ENCODE measurements at regions not wholly inside any gene's neighbourhood (a gene's known extent, or its start where the extent isn't known, plus 50 kb on each side); places are given as distances from the start of the nearest gene placed in this dataset.
A peak's percentile ranks its signal among the peaks of the same experiment; 100 is the strongest.

DNA sequence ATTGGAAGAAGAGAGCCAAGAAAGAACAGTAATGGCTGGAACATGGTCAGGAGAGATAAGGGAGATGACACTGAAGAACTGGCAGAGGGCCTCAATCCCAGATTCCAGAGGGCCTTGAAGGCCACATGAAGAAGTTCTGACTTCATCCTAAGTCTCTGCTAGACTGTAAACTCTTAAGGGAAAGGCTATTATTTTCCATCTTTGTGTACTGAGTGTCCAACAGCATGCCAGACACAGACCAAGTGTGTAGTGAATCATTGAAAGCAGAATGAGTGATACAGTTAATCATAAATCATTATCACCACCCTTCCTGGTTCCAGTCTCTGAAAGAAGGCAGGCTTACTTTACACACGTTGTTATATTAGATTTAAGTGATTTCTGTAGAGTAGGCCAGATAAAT lies 185.3 kb upstream of the C11orf87 start:
- no peak for DNase-seq (ENCODE audit: low spot score)
- intact Hi-C loops (cut with DNase I) = no loop called here

DNA sequence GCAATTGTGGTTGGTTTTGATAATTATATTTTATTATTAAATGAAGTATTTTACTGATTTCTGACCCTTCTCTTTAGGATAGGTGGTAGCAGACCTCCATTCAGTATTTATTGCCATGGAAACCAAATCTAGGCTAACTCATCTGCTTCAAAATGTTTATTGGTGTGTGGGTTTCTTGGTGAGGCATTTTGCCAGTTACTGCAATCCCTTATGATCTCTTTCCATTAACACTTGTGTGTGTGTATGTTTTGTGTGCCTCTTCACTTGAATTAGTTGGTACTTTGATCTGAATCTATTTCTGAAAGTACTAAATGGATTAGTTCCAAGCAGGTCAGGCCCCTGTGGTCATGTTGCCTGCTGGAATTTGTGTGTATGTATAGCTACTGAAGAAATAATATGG lies 184.4 kb upstream of the C11orf87 start:
- DNase-seq (ENCODE audit: low spot score) = no peak
- intact Hi-C loops (cut with DNase I) = no loop called here

DNA sequence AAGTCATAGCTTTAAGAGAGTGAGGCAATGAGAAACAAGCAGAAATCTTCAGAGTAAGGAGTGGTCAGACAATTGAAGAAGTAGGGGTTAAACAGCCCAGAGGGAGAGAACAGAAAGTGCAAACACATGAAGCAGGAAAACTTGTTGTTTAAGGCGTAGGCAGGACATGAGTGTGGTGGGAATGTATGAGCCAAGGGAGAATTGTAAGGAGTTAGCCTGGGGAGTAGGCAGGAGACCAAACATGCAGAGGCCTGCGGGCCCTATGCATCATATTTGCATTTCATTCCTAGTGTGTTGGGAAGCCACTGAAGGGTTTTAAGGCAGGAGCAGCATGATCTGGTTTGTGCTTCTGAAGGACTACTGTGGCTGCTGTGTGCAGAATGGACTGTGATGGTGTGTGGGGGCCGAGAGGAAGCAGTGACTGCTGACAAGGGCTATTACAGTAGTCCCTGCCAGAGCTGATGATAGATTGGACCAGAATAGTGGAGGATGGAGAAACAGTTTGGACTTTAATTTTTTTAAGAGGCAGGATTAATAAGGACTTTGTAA lies 179.9 kb upstream of the C11orf87 start:
- intact Hi-C loops (cut with DNase I) = no loop called here
- DNase-seq (ENCODE audit: low spot score) = no peak

DNA sequence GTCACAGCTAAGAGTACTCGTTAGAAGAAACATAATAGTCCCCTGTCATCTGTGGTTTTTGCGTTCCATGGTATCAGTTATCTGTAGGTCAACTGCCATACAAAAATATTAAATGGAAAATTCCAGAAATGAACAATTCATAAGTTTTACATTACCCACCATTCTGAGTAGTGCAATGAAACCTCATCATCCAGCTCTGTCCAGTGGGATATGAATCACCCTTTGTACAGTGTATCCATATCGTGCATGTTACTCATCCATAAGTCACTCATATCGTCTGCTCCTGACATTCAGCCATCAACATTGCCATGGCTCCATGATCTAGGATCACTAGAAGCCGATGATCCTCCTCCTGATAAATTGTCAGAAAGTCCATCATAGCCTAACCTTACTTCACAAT lies 174.9 kb upstream of the C11orf87 start:
- intact Hi-C loops (cut with DNase I) = no loop called here
- no peak for DNase-seq (ENCODE audit: low spot score)

DNA sequence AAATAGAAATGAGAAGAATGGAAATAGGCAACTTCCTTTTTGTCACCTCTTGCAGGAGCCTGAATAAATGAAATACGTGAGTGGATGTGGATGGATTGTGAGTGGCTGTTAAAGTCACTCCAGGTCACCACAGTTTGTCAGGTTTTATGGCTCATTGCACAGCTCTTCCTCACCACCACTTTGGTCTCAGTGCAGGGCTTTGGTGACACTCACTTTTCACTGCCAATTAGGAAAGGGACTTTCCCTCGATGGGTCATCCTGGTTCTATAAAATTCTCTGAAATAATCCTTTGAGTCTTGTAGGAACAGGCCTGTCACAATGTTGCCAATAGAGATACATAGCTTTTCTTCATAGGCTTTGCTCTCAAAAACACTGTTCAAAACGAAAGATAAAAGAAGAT lies 172.4 kb upstream of the C11orf87 start:
- intact Hi-C loops (cut with DNase I) = no loop called here
- no peak for DNase-seq (ENCODE audit: low spot score)

DNA sequence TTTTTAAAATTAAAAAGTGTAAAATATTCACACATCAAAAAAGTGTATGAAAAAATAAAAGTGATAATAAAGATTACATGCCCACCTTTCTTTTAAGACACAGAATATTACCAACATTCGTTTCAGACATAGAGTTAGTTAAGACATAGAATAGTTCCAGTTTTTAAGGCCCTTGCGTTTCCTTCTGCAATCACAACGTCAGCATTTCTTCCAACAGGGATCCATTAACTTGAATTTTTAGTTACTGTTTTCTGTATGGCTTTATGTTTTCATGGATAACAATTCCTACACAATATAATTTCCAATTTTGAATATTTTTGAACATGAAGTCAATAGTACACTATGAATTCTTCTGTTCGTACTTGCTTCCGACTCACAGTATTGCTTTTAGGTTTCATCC lies 170.8 kb upstream of the C11orf87 start:
- DNase-seq (ENCODE audit: low spot score) = no peak
- intact Hi-C loops (cut with DNase I) = no loop called here

DNA sequence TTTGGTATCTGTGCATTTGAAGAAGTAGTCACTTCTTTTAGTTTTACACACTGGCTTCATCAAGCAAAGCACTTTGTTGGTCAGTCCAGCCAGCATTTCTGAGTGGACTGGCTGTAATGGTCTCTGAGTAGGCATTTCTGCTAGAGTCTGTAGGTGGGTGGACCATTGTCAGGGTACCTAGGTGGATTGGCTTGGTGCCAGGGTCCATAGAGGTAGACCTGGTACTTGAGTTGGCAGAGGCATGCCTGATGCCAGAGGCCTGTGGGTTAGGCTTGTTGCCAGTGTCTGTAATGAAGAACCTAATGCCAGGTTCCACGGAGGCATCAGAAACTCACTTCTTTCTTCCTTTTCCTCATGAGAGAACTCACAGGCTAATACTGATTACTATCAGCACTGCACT lies 157.9 kb upstream of the C11orf87 start:
- DNase-seq (ENCODE audit: low spot score) = peak; percentile 70
- intact Hi-C loops (cut with DNase I) = loop anchor here (10.0 kb wide), 1 partner anchor 581 kb away; no protein-coding TSS in a partner anchor

DNA sequence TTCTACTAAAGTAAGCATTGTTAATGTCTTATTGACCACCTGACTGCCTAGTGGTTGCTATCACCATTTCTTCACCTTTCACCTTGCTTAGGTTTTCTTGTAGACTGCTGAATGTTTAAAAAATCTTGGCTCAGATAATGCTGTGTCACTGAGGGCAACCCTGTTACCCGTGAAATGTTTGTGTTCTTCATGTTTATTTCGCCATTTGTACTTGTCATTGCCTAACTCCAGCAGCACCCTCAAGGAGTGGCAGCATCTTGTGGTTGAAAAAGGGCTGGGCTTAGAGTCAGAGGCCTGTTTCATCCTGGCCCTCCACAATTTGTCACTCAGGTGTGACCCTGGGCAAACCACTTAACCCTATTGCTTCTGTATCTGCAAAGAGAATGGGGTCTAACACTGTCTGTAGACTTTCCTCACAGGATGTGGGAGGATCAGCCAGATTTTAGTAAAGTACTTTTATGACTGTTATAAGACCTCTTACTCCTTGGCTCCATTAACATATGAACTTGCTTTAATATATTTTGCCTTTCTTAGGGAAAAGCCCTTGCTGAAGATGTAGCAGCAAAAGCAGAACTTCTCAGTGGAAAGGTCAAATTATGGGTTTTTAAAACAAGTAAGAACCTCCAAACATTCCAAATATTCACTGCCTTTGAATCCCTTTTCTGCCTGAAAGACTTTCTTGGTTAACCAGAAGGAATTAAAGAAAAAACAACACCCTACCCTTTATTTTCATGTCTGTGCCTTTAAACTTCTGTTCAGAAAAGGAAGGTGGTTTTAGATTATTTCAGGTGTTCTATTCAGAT lies 154.5 kb upstream of the C11orf87 start:
- intact Hi-C loops (cut with DNase I) = loop anchor here (10.0 kb wide), 1 partner anchor 577 kb away; no protein-coding TSS in a partner anchor
- no peak for DNase-seq (ENCODE audit: low spot score)

DNA sequence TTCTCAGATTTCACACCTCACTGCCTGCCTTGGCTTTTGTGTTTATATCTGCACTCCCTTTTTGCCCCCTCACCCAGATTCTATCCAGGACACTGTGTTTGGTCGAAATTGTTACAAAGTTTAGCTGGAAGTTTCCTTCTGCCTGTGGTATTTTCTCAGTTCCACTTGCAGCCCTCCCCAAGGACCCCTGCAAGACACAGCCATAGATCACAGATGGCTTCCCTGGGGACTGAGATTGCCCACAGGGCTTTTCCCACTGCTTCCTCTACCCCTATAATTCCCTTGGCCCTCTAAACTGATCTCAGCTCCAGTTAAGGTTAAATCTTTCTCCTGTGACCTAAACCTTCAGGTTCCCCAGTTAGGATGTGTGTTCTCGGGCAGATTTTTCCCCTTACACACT lies 146.1 kb upstream of the C11orf87 start:
- DNase-seq (ENCODE audit: low spot score) = no peak
- intact Hi-C loops (cut with DNase I) = no loop called here

DNA sequence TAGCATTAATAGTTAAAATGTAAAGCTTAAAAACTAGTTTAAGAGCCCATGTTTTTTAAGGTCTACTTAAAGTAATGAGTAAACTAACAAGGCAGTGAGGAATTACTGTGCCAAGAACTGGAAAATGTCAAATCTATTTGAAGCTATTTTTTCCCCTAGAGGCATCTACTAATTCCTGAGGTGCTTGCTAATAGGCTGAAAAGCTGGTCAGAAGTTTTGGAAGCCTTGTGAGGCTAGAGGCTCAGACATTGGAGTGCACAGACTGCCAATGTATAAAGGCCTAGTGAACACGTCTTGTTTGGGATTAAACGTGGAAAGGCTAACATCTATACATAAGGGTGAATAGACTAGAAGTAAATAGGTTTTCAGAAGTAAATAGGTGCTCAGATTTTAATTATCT lies 136.5 kb upstream of the C11orf87 start:
- intact Hi-C loops (cut with DNase I) = no loop called here
- DNase-seq (ENCODE audit: low spot score) = no peak

DNA sequence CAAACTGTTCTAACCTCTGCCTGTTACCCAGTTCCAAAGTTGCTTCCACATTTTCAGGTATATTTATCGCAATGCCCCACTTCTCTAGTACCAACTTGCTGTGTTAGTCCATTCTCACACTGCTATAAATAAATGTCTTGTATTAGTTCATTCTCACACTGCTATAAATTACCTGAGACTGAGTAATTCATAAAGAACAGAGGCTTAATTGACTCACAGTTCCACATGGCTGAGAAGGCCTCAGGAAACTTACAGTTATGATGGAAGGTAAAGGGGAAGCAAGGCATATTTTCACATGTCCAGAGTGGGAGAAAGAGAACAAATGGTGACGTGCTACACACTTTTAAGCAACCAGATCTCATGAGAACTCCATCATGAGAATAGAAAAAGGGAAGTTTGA lies 130.4 kb upstream of the C11orf87 start:
- DNase-seq (ENCODE audit: low spot score) = no peak
- intact Hi-C loops (cut with DNase I) = no loop called here

DNA sequence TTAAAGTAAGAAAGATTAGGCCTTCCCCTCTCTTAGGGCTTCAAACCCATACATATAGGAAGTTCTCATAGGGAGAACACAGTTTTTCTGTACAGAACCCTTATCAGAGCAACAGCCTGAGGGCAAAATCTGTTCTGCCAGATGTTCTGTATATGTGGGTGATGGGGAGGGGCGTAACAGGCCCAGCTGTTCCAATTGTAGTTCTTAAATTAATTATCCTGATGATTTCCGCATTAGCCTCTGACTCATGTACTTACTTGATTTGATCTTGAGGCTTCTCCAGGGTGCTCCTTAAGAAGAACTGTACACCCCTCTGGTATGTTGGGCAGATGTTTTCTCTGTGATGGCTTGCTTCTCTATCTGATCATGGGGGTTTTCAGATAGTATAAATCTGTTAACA lies 123.1 kb upstream of the C11orf87 start:
- no peak for DNase-seq (ENCODE audit: low spot score)
- intact Hi-C loops (cut with DNase I) = no loop called here

DNA sequence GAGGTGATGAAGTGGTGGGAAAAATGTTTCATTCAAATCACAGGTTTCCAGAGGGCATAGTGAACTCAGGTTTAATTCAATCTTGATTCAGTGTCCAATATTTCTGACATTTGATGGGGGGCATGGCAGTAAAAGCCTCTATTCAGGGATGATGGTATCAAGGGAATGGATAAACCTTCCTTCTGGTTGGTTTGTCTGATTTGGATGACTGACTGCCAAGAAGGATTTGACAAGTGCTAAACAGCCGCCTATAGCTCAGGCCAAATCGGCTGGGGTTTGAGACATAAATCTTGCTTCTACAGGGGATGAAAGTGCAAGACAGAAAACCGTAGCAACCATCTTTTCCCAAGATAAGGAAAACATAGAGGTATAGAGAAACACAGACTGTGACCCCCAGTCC lies 121.8 kb upstream of the C11orf87 start:
- DNase-seq (ENCODE audit: low spot score) = no peak
- intact Hi-C loops (cut with DNase I) = no loop called here

DNA sequence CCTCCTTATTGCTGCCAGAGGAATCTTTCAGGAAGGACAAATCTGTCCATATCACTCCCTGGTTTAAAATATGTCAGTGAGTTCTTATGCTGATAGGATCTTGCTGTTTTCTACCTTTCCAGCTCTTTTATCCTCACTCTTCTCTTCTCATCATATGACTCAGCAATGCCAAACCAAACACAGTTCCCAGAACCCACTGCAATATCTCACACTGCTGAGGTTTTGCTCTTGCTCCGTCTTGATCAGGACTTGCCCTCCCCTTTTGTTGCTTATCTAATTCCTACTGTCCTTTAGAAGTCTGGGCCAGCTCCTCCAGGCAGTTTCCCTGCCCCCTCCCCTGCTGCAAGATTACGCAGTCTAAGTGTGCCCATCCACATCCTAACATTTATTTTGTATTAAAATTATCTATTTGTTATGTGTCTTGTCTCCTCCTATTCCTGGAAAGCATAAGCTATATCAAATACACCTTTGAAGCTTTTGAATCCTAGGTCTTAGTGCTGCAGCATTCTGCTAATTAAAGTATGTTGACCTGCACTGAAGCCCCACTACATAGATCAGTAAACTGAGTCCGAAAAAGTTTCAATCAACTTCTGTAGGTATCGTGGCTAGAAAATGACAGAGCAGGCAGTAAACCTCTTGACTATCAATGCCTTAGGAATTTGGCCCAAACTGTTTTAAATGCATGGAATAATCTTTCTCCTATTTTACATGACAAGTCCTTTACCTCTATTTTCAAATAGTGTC lies 119.2 kb upstream of the C11orf87 start:
- intact Hi-C loops (cut with DNase I) = no loop called here
- no peak for DNase-seq (ENCODE audit: low spot score)

DNA sequence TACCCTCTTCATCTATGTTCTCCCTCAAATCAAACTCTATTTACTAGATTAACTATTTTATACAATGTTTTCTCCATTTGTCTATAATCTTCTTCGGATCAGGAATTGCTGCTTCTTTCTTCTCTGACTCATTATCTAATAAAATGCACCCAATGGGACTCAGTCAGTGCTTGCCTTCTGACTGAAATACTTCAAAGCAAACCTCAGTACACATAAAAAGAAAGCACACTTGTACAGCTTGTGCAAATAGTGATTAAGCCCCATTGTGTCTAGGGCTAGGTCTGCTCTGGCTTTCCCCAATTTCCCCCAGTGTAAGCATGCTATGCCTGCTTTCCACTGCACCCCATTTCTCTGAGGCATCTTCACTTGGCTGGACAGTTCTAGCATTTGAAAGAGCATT lies 118.6 kb upstream of the C11orf87 start:
- intact Hi-C loops (cut with DNase I) = no loop called here
- DNase-seq (ENCODE audit: low spot score) = no peak

DNA sequence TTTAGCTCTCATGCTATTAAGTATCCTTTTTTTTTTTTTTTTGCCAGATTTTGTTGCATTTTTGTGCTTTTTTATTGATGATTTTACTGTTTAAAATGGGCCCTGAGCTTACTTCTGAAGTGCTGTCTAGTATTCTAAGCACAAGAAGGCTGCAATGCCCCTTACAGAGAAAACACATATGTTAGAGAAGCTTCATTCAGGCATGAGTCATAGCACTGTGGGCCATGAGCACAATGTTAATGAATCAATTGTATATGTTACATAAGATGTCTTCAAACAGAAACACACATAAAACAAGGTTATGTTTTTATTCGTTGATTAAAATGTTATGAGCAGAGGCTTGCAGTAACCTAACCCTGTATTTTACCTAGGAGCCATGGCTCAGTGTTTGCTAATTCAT lies 117.8 kb upstream of the C11orf87 start:
- intact Hi-C loops (cut with DNase I) = no loop called here
- no peak for DNase-seq (ENCODE audit: low spot score)

DNA sequence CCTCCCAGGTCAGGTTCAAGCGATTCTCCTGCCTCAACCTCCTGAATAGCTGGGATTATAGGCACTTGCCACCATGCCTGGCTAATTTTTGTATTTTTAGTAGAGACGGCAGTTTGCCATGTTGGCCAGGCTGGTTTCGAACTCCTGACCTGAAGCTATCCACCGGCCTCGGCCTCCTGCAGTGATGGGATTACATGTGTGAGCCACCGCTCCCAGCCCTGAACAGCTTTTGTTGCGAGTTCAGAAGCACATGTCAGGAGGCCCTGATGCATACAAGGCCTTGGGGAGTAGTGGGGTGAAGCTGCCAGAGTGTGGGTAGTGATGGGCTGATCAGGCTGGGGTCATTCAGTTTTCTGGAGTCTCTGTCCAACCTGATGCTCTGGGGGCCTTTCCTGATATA lies 117.0 kb upstream of the C11orf87 start:
- intact Hi-C loops (cut with DNase I) = no loop called here
- no peak for DNase-seq (ENCODE audit: low spot score)

DNA sequence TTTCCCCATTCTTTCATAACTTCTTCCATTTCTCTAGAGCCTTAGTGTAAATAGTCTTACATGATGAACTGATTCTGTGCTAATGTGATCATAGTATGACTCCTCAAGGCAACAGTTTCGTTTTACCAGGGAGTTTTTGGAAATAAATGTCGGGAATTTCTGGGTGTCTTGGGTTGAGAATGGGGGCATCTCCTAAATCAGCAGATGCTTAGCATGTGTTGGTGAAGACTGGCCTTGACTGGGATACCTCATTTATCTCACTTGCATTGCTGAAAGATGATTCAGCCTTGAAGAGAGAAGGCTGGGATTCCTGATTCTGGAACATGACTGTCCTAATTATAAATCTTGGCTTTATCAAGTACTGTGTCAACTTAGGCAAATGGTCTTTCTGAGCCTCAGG lies 115.7 kb upstream of the C11orf87 start:
- intact Hi-C loops (cut with DNase I) = no loop called here

DNA sequence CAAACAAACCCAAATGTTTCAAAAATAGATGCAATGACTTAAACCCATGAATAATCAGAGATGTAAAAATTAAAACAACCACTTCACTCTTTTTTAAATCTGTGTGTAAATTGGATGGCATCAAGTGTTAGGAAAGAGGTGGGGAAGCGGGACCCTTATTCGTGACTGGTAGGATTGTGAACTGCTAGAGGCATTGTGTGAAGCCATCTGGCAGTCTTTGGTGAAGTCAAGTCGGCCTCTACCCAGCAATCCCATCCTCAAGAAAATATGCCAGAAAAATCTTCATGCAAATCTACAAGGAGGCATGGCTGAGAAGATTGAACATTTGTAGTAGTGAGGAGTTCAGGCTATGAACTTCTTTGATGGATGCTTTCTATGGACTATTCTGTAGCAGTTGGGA lies 114.6 kb upstream of the C11orf87 start:
- intact Hi-C loops (cut with DNase I) = no loop called here
- DNase-seq (ENCODE audit: low spot score) = no peak

More for the DNA sequence above, 115.7 kb upstream of the C11orf87 start:
- DNase-seq (ENCODE audit: low spot score) = no peak

DNA sequence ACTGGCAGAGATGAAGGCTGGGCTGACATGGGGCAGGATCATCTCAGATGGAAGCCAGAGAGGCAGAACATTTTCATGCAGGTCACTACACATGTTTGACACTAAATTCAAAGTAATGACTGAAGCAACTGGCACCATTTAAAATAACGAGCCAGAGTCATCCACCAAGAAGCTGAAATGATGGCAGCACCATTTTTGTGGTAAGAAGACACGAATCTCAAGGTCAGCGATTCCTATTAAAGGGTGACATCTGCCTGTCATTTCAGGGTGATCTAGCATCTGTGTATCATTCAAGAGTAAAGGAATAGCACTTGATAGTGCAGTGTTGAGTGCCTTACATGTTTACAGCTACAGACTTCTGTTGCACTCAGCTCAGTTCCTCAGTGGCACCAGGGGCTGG lies 113.4 kb upstream of the C11orf87 start:
- no peak for DNase-seq (ENCODE audit: low spot score)
- intact Hi-C loops (cut with DNase I) = no loop called here

DNA sequence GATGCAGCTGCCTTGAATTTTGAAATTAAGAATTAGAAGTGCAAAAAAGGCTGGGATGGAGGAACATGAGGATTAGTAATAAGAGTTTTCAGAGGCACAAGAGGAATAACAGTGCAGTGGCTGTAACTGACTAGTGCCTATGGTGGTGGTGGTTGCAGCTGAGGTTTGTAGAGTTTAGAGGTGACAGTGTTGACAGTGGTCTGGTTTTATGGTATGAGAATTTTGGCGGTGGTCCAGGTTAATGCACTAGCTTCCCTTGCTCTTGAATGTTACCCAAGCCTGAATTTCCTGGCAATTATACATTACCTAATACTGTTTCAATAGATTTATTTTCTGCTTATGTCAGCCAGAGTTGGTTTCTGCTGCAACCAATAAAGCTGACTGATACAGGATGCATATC lies 112.8 kb upstream of the C11orf87 start:
- no peak for DNase-seq (ENCODE audit: low spot score)
- intact Hi-C loops (cut with DNase I) = no loop called here

Data from cardiac septum (tissue), 1 donor.